GM12878 (cell line): ENCODE measurements at regions not wholly inside any gene's neighbourhood (a gene's known extent, or its start where the extent isn't known, plus 50 kb on each side); places are given as distances from the start of the nearest gene placed in this dataset.

Experiments
- ATAC-seq: fragments of 200-7000 bp; cut with Tn5 transposase; 3 replicates; pipeline ENCODE4 v1.9.1; 2020; ENCODE audit warnings: mild to moderate bottlenecking, moderate library complexity
- BruUV-seq: library from RNA; stranded (reverse); fragments of 400-500 nt; replicated peaks from 2 replicates; lab custom pipeline; 2021; lab: Mats Ljungman, UMichigan
- CTCF ChIA-PET: fragments of 300-600 bp; sonication (Branson Sonifier 250); formaldehyde crosslinking; extraction: SDS; loops from one replicate; lab custom pipeline; 2021; ENCODE audit warnings: inconsistent platforms; lab: Yijun Ruan, JAX
- POLR2A ChIA-PET: fragments of 350-600 bp; formaldehyde crosslinking; extraction: SDS; loops from one replicate; lab custom pipeline; 2021; ENCODE audit warnings: inconsistent platforms; lab: Charles Lee
- RAD21 ChIA-PET: fragments of 300-600 bp; sonication (Branson Sonifier 250); formaldehyde crosslinking; loops from one replicate; lab custom pipeline; 2023; ENCODE audit warnings: antibody characterized with exemption; ENCODE audit not compliant: unreplicated experiment; lab: Charles Lee
- SMC1A ChIA-PET: fragments of 300-600 bp; sonication (Branson Sonifier 250); formaldehyde crosslinking; loops from one replicate; lab custom pipeline; 2023; ENCODE audit not compliant: unreplicated experiment, uncharacterized antibody; lab: Charles Lee
- DNase-seq: peaks from one replicate; pipeline ENCODE4 v3.0.0-alpha.2; 2011; ENCODE audit warnings: low read depth, low spot score
- FAIRE-seq: peaks from 3 replicates; lab custom pipeline; 2011; peaks lifted over from hg19 to GRCh38; lab: Jason Lieb, UNC
- H2AFZ ChIP-seq: 2 replicates; pipeline ENCODE4 v1.6.0; 2011; ENCODE audit warnings: low read depth, low read length, control low read depth; ENCODE audit not compliant: control insufficient read depth
- H3K27ac ChIP-seq: 2 replicates; pipeline ENCODE4 v1.5.1; 2011; ENCODE audit warnings: control low read depth; ENCODE audit not compliant: control insufficient read depth, insufficient read depth
- H3K27me3 ChIP-seq, 2 experiments: replicated peaks in 1 of 2; 2 replicates each; pipeline versions ENCODE4 v1.6.0 to v1.6.1; 2011; ENCODE audit warnings: low read length in 1 of 2; ENCODE audit not compliant: control insufficient read depth in 2 of 2, insufficient read depth in 2 of 2
- H3K36me3 ChIP-seq, 2 experiments: 2 replicates each; pipeline ENCODE4 v1.5.1; 2011; ENCODE audit warnings: low read length in 1 of 2; ENCODE audit not compliant: control insufficient read depth in 2 of 2, insufficient read depth in 2 of 2
- H3K4me1 ChIP-seq: 2 replicates; pipeline ENCODE4 v1.6.1; 2011; ENCODE audit warnings: mild to moderate bottlenecking, low read length, moderate library complexity, mixed read lengths; ENCODE audit not compliant: control insufficient read depth, insufficient read depth
- H3K4me2 ChIP-seq: 2 replicates; pipeline ENCODE4 v1.6.0; 2011; ENCODE audit warnings: control low read depth; ENCODE audit not compliant: control insufficient read depth, insufficient read depth
- H3K4me3 ChIP-seq: fragments of 200-600 bp; sonication (generic); 2 replicates; pipeline ENCODE4 v1.5.1; 2016
- H3K79me2 ChIP-seq: 2 replicates; pipeline ENCODE4 v1.6.0; 2011; ENCODE audit warnings: low read length; ENCODE audit not compliant: control insufficient read depth, insufficient read depth
- H3K9ac ChIP-seq: 2 replicates; pipeline ENCODE4 v1.8.0; 2011; ENCODE audit warnings: low read length, control low read depth, mixed read lengths; ENCODE audit not compliant: control insufficient read depth, insufficient read depth
- H3K9me3 ChIP-seq: replicated peaks from 3 replicates; pipeline ENCODE4 v1.5.1; 2011; ENCODE audit warnings: mild to moderate bottlenecking, low read length; ENCODE audit not compliant: control insufficient read depth, insufficient read depth
- H4K20me1 ChIP-seq: 2 replicates; pipeline ENCODE4 v1.6.0; 2011; ENCODE audit not compliant: control insufficient read depth, insufficient read depth
- BHLHE40 ChIP-seq, 2 experiments: fragments of 450-650 bp in 1 of 2; IDR thresholded peaks; 2 replicates each; pipeline ENCODE4 v1.6.1; 2011 to 2017; ENCODE audit warnings: low read depth in 2 of 2, borderline replicate concordance in 1 of 2, improper control_type of control experiment in 1 of 2, low read length in 1 of 2, mild to moderate bottlenecking in 1 of 2
- BMI1 ChIP-seq: fragments of 450-650 bp; IDR thresholded peaks from 2 replicates; pipeline ENCODE4 v1.6.1; 2016; ENCODE audit warnings: mild to moderate bottlenecking, moderate library complexity, borderline replicate concordance
- CHD1 ChIP-seq: IDR thresholded peaks from 2 replicates; pipeline ENCODE4 v1.6.1; 2012; ENCODE audit warnings: low read depth, low read length, improper control_type of control experiment
- DPF2 ChIP-seq: fragments of 450-650 bp; IDR thresholded peaks from 2 replicates; pipeline ENCODE4 v1.6.1; 2017; ENCODE audit warnings: mild to moderate bottlenecking
- FOS ChIP-seq: IDR thresholded peaks from 3 replicates; pipeline ENCODE4 v1.6.1; 2011; ENCODE audit warnings: borderline replicate concordance; ENCODE audit not compliant: insufficient read length; ENCODE audit errors: extremely low read depth
- HDGF ChIP-seq: fragments of 450-650 bp; IDR thresholded peaks from 2 replicates; pipeline ENCODE4 v1.6.1; 2016; ENCODE audit warnings: antibody characterized with exemption
- NFXL1 ChIP-seq: fragments of 450-650 bp; IDR thresholded peaks from 2 replicates; pipeline ENCODE4 v1.6.1; 2017; ENCODE audit warnings: antibody characterized with exemption, mild to moderate bottlenecking, borderline replicate concordance
- NFYB ChIP-seq: IDR thresholded peaks from 2 replicates; pipeline ENCODE4 v1.6.1; 2011; ENCODE audit warnings: low read depth, mild to moderate bottlenecking, low read length, improper control_type of control experiment, moderate library complexity; ENCODE audit not compliant: insufficient read depth
- PAX8 ChIP-seq: fragments of 450-650 bp; IDR thresholded peaks from 2 replicates; pipeline ENCODE4 v1.6.1; 2017; ENCODE audit warnings: mild to moderate bottlenecking, moderate library complexity
- RAD21 ChIP-seq: IDR thresholded peaks from 2 replicates; pipeline ENCODE4 v1.6.1; 2011; ENCODE audit warnings: mild to moderate bottlenecking, low read depth, low read length, moderate library complexity; ENCODE audit not compliant: insufficient read depth
- TCF3 ChIP-seq: IDR thresholded peaks from 2 replicates; pipeline ENCODE4 v1.6.1; 2012; ENCODE audit warnings: low read depth, mild to moderate bottlenecking, low read length, borderline replicate concordance; ENCODE audit not compliant: insufficient read depth
- ZNF207 ChIP-seq: fragments of 450-650 bp; IDR thresholded peaks from 2 replicates; pipeline ENCODE4 v1.6.1; 2014; ENCODE audit warnings: antibody characterized with exemption, mild to moderate bottlenecking, borderline replicate concordance
- ZNF24 ChIP-seq: fragments of 450-650 bp; IDR thresholded peaks from 2 replicates; pipeline ENCODE4 v1.6.1; 2017; ENCODE audit warnings: antibody characterized with exemption, mild to moderate bottlenecking
- ZSCAN29 ChIP-seq: fragments of 450-650 bp; IDR thresholded peaks from 2 replicates; pipeline ENCODE4 v1.6.1; 2017; ENCODE audit warnings: mild to moderate bottlenecking, moderate library complexity
- WGBS: methylation state at CpG from one replicate; pipeline ENCODE4 v1.1.6; 2016; ENCODE audit warnings: low lambda C conversion rate; ENCODE audit not compliant: insufficient replicate concordance, insufficient coverage; ENCODE audit errors: missing lambda C conversion rate; 5-methylcytosine and 5-hydroxymethylcytosine counted together
- in situ Hi-C: fragments of 300-500 bp; cut with MboI; formaldehyde crosslinking; loops from 9 replicates; pipeline ENCODE4 v1.14.3; 2018; ENCODE audit warnings: mixed read lengths
- intact Hi-C: fragments of 100-400 bp; cut with micrococcal nuclease; formaldehyde crosslinking; loops from one replicate; pipeline ENCODE4 v1.14.2; 2022; ENCODE audit not compliant: unreplicated experiment
- TF ChIP-seq, protein P1 (sequence below): fragments of 450-650 bp; IDR thresholded peaks from 2 replicates; pipeline ENCODE4 v1.6.1; 2016; ENCODE audit warnings: mild to moderate bottlenecking
- TF ChIP-seq, protein P2 (sequence below), 3 experiments: IDR thresholded peaks in 2 of 3; conservative IDR thresholded peaks in 1 of 3; 2 replicates each; pipeline ENCODE4 v1.5.1; 2011; ENCODE audit warnings: low read depth in 3 of 3, low read length in 3 of 3, mild to moderate bottlenecking in 3 of 3, control low read depth in 2 of 3, moderate library complexity in 2 of 3, inconsistent platforms in 1 of 3, mixed read lengths in 1 of 3; ENCODE audit not compliant: control insufficient read depth in 2 of 3, insufficient read depth in 1 of 3; ENCODE audit errors: extremely low read depth in 1 of 3
- TF ChIP-seq, protein P3 (sequence below): IDR thresholded peaks from 2 replicates; pipeline ENCODE4 v1.6.1; 2012; ENCODE audit warnings: low read depth, low read length, improper control_type of control experiment
- TF ChIP-seq, protein P4 (sequence below): IDR thresholded peaks from 2 replicates; pipeline ENCODE4 v1.6.1; 2011; ENCODE audit warnings: mild to moderate bottlenecking, low read depth, low read length, moderate library complexity; ENCODE audit not compliant: insufficient replicate concordance
- TF ChIP-seq, protein P5 (sequence below): fragments of 450-650 bp; IDR thresholded peaks from 2 replicates; pipeline ENCODE4 v1.6.1; 2014; ENCODE audit warnings: mild to moderate bottlenecking

DNA sequence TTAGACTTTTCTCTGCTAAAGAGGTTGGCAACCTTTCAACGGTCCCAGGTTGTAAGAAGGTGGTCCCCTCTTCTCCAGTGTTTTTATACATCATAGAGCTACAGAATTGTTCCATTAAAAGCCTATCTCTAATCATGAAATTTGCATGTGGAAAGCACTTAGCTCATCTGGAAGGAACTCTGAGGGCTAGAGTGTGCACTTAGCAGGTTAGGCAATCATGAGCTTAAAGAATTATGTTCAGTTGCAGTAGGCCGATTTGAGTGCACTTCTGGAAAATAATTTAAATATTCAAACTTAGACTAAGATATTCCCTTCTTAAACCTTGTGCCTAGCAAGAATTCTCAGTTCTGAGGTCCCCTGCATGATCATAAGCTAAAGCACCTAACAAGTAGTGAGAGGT is 468.7 kb downstream of the SPATA31D1 start:
- H3K79me2 ChIP-seq, result no peaks in the 10 kb centered on the region
- 21% methylated on average over 1 of the region's 2 CpGs for WGBS
- H3K9me3 ChIP-seq, result no peaks in the 10 kb centered on the region
- no peak for DNase-seq
- H3K9ac ChIP-seq, result no peak overlapping the region
- intact Hi-C loops (no loop called here), in situ Hi-C loops (no loop called here)
- CTCF ChIA-PET, result no interaction called here
- RAD21 ChIA-PET, result no interaction called here
- no peak for ATAC-seq
- H3K27ac ChIP-seq, result no peak overlapping the region
- H3K27me3 ChIP-seq, result no peaks in the 10 kb centered on the region
- no peak for FAIRE-seq
- no peaks in the 10 kb centered on the region for H3K36me3 ChIP-seq
- no TSS peak for BruUV-seq
- no peaks in the 10 kb centered on the region for H4K20me1 ChIP-seq
- H3K4me2 ChIP-seq, result no peak overlapping the region
- POLR2A ChIA-PET, result no interaction called here
- no peak overlapping the region for H3K4me3 ChIP-seq
- SMC1A ChIA-PET, result interaction anchor here (0.9 kb wide), 1 partner anchor 10 kb away, joined by 3 read pairs; no protein-coding TSS in a partner anchor
- no peak overlapping the region for H2AFZ ChIP-seq
- no peaks in the 10 kb centered on the region for H3K4me1 ChIP-seq
- TF ChIP-seq DPF2, result no peak
- no peak for TF ChIP-seq RAD21
- TF ChIP-seq, protein P1, sequence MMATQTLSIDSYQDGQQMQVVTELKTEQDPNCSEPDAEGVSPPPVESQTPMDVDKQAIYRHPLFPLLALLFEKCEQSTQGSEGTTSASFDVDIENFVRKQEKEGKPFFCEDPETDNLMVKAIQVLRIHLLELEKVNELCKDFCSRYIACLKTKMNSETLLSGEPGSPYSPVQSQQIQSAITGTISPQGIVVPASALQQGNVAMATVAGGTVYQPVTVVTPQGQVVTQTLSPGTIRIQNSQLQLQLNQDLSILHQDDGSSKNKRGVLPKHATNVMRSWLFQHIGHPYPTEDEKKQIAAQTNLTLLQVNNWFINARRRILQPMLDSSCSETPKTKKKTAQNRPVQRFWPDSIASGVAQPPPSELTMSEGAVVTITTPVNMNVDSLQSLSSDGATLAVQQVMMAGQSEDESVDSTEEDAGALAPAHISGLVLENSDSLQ, result no peak
- TF ChIP-seq, protein P2, sequence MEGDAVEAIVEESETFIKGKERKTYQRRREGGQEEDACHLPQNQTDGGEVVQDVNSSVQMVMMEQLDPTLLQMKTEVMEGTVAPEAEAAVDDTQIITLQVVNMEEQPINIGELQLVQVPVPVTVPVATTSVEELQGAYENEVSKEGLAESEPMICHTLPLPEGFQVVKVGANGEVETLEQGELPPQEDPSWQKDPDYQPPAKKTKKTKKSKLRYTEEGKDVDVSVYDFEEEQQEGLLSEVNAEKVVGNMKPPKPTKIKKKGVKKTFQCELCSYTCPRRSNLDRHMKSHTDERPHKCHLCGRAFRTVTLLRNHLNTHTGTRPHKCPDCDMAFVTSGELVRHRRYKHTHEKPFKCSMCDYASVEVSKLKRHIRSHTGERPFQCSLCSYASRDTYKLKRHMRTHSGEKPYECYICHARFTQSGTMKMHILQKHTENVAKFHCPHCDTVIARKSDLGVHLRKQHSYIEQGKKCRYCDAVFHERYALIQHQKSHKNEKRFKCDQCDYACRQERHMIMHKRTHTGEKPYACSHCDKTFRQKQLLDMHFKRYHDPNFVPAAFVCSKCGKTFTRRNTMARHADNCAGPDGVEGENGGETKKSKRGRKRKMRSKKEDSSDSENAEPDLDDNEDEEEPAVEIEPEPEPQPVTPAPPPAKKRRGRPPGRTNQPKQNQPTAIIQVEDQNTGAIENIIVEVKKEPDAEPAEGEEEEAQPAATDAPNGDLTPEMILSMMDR (IDR thresholded peaks at IDR 0.05 in 2 of 3, conservative IDR thresholded peaks at IDR 0.05 in 1 of 3; ENCODE audit: control insufficient read depth in 2 of 3, extremely low read depth in 1 of 3, insufficient read depth in 1 of 3, low read depth in 3 of 3, low read length in 3 of 3), result no peak
- TF ChIP-seq BHLHE40 (IDR thresholded peaks at IDR 0.05; ENCODE audit: borderline replicate concordance in 1 of 2, low read depth in 2 of 2, low read length in 1 of 2), result no peak
- TF ChIP-seq ZSCAN29, result no peak
- TF ChIP-seq FOS, result no peak
- no peak for TF ChIP-seq ZNF24
- TF ChIP-seq NFXL1, result no peak
- TF ChIP-seq, protein P3, sequence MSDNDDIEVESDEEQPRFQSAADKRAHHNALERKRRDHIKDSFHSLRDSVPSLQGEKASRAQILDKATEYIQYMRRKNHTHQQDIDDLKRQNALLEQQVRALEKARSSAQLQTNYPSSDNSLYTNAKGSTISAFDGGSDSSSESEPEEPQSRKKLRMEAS, result no peak
- TF ChIP-seq HDGF, result no peak
- TF ChIP-seq NFYB, result no peak
- TF ChIP-seq, protein P4, sequence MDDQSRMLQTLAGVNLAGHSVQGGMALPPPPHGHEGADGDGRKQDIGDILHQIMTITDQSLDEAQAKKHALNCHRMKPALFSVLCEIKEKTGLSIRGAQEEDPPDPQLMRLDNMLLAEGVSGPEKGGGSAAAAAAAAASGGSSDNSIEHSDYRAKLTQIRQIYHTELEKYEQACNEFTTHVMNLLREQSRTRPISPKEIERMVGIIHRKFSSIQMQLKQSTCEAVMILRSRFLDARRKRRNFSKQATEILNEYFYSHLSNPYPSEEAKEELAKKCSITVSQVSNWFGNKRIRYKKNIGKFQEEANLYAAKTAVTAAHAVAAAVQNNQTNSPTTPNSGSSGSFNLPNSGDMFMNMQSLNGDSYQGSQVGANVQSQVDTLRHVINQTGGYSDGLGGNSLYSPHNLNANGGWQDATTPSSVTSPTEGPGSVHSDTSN, result no peak
- TF ChIP-seq CHD1, result no peak
- no peak for TF ChIP-seq TCF3
- no peak for TF ChIP-seq ZNF207
- no peak for TF ChIP-seq BMI1
- TF ChIP-seq PAX8, result no peak
- TF ChIP-seq, protein P5, sequence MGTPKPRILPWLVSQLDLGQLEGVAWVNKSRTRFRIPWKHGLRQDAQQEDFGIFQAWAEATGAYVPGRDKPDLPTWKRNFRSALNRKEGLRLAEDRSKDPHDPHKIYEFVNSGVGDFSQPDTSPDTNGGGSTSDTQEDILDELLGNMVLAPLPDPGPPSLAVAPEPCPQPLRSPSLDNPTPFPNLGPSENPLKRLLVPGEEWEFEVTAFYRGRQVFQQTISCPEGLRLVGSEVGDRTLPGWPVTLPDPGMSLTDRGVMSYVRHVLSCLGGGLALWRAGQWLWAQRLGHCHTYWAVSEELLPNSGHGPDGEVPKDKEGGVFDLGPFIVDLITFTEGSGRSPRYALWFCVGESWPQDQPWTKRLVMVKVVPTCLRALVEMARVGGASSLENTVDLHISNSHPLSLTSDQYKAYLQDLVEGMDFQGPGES, result no peak
